ENCODE measurements at regions not wholly inside any gene's neighbourhood (a gene's known extent, or its start where the extent isn't known, plus 50 kb on each side); places are given as distances from the start of the nearest gene placed in this dataset.

DNA sequence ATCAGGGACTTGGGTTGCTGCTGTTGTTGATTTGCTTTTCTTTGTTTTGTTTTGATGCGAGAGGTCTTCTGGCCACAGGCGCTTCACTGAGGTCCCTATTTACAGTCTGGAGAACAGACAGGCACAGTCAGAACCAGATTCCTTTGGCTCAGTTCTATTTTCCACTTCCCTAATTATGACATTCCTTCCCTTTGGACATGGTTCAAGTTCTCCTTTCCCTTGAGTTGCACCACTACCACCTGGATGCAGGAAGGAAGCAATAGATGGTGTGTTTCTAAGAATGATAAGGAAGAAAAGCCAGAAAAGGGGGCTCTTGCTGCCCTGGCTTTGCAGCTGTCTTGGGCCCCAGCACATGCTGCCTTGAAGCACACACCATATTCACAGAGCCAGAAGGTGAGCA, 160.6 kb downstream of the MAF start:
- no peak for DNase-seq

DNA sequence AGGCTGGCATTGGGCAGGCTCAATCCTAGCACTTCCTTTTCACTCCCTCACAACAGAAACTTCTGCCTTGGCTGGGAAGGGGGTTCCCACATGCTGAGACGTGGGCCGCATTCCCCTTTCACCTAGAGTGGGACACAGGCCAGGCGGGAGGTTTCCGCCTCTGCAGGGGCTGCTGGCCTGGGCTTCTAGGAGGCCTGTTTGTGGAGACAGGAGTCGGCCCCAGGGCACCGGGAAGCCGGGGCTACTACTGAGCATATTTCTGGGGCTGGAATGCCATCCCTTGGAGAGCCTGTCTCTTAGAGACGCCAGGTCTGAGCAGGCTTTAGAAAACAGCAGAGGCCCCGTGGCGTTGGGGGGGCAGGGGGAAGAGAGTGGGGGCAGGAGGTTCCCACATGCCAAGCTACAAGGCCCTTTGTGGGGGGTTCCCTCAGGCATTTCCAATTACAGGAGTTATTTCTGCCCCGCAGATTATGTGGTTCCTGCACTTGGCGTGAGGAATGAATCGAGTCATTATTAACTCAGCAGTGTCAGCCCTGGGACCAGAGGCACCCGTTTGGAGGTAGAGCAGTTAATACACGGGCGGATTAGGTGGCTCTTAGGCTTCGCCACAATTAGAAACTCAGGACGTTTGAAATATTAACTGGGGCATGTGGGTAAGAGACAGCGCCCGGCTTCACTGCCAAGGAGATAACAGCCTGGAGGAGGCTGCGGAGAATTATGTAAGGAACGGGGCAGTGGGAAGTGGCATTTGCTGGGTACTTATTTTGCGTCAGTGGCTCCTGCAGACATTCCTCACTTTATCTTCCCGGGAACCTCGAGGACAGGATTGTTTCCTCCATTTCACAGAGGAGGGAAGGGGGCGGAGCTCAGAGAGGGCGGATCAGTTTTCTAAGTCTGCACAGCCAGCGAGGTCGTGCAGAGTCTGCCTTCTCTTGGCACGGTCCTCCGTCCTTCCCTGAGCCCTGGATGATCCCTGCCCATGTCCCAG, 162.5 kb downstream of the MAF start:
- DNase-seq = no peak

DNA sequence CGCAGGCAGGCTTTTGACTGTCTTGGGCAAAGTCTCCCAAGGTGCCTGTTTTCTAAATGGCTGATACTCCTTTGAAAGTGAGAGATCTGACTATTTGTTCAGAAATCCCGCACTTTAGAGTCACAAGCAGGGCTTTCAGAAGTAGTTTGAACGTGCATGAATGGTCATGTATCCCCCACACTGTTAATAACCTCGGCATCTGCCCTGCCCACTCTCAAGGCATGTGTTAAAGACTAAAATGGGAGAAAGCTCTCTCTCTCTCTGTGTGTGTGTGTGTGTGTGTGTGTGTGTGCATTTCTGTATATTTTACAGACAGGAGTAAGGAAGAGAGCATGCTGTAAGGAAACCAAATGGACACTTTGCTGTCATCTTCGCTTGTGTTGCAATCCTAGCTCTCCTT, 163.7 kb downstream of the MAF start:
- no peak for DNase-seq

DNA sequence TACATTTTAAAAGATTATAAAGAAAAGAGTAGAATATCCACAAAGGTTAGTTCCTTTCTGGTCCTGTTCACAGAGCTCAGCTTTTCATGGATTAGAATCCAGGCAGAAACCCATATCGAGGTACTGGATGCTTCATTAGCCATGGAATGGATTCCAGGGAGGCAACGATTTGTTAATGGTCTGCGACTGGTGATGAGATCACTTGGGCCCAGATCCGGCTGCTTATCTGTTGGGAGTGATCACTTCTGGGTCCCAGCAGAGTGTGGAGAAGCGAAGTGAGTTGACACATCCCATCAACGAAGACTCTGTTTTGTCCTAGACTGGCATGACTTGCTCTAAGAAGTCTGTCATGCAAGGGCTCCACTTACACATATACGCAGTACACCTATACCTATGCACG, 165.8 kb downstream of the MAF start:
- no peak for DNase-seq

DNA sequence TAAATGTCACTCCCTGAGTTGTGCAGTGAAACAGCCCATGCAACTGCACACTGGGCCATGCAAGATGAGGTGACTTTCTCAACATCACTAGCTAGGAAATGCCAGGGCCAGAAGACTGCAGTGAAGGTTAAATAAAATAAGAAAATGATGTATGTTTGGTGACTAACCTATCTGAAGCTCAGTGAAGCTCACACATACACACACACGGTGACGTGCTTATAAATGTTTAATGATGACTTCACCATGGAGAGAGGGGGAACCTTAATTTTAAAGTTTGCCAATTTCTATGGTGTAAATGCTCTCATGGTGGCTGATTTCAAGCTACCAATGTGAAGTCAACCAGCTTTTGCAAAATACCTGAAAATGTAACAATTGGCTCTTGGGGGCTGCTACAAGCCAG, 166.4 kb downstream of the MAF start:
- no peak for DNase-seq

DNA sequence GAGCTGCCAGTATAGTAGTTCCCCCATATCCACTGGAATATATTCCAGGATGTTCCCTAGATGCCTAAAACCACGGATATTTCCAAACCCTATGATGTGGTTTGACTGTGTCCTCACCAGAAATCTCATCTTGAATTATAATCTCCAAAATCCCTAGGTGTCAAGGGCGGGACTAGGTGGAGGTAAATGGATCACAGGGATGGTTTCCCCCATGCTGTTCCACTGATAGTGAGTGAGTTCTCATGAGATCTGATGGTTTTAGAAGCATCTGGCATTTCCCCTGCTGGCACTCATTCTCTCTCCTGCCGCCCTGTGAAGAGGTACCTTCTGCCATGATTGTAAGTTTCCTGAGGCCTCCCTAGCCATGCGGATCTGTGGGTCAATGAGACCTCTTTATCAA, 168.6 kb downstream of the MAF start:
- no peak for DNase-seq

DNA sequence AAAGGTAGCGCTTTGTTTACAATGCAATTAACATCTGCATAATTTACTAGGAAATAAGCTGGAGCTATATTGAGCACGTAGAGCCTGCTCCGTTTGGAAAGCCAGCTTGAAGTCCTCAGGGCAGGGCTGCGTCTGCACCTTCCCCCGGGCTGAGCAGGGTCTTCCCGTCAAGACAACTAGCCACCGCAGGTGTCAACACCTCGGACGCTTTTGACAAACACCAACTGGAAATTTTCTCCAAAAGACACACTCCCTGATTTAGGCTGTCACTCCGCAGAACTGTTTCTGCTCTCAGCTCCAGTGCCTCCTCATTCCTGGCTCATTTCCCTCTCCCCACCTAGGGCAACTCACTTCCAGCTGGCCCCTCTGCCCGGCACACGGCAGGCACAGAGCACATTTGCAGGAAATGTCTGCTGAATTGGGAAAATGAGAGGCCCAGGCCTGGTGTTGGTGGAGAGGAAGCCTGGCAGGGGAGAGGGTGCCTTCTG, 170.3 kb downstream of the MAF start:
- DNase-seq = no peak

DNA sequence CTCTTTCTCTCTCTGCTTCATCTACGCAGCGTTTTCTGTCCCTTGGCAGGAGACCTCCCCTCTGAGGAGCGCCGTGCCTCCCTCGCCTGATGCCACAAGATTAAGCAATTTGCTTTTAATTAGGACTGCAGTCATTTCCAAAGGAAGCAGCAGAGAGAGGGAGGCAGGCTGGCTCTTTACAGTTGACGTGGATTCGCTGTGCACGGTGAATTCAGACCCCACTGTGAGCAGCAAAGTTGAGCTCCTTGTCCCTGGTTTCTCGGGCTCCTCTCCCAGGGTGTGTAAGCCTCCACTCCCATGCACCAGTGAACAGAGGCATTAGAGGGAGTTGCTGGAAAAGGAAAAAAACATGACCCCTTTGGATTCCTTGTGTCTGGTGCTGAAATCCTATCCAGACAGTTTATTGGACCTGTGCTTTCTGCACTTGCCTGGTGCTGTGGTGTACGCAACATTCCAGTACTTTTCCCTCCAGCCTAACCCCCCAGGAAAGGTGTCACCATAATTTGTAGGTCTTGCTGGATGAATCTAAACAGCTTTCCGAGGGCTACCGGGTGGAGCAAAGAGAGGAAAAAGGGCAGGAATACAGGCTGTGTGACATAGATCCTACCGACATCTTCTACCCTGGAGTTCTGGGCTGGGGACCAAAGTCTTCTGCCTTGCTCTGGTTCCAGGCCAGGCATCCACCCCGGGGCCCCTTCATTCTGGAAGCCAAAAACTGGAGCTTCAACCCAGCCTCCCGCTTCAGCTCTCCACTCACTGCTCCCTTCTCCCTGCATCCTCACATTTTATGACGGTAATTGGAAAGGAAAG, 171.0 kb downstream of the MAF start:
- DNase-seq = no peak

DNA sequence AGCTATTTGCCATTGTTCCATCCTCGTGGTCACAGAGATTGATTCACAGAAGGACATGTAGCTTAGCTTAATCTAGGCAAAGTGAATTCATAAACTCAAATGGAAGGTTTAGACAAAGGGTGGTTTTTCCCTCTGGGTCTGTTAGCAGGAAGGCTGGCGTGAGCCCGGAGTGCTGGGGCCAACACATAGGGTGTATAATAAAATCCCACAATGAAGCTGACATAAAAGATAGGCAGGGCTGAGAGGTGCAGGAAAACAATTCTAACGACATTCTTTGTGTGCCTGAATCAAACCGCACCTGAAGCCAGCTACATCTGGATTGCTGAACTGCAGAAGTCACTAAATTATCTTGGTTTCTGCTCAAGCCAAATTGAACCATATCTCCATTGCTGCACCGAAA, 173.9 kb downstream of the MAF start:
- DNase-seq = no peak

DNA sequence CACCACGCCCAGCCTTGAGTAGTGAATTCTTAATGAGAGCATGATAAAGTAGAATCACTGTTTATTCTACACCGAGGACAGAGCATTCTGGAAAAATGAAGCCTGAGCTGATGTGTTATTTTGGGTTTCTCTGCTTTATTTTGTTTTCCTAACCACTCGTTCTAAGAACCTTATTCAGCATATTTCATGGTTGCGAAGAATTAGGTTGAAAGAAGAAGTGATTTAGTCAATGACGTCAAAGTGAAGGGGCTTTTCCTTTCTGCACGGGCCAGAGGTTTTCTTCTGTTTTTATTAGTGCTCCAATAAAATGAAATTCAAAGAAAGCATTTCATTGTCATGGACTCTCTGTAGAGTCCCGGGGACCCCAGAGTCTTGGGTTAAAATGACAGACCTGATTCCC, 178.5 kb downstream of the MAF start:
- no peak for DNase-seq

DNA sequence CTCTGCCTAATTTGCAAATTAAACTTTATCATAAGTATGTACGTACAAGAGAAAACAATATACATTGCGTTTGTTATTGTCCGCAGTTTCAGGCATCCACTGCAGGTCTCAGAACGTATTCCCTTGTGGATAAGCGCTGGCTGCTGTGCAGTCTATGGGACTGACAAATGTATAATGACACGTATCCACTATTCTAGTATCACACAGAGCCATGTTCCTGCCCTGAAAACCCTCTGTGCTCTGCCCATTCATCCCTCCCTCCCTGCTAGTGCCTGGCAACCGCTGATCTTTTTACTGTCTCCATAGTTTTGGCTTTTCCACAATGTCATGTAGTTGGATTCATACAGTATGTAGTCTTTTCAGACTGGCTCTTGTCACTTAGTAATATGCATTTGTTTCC, 179.4 kb downstream of the MAF start:
- DNase-seq = no peak

DNA sequence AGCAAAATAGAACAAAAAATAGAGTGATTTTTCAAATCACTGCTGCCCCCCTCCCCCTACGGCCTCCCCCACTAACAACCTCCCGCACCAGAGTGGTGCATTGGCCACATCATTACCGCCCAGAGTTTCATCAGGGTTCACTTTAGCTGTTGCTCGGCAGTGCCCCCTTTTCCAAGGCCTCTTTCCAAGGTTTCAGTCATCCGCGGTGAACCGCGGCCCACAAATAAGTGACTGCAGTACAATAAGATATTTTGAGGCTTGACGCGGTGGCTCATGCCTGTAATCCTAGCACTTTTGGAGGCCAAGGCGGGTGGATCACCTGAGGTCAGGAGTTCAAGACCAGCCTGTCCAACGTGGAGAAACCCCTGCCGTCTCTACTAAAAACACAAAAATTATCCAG, 180.0 kb downstream of the MAF start:
- DNase-seq = no peak

DNA sequence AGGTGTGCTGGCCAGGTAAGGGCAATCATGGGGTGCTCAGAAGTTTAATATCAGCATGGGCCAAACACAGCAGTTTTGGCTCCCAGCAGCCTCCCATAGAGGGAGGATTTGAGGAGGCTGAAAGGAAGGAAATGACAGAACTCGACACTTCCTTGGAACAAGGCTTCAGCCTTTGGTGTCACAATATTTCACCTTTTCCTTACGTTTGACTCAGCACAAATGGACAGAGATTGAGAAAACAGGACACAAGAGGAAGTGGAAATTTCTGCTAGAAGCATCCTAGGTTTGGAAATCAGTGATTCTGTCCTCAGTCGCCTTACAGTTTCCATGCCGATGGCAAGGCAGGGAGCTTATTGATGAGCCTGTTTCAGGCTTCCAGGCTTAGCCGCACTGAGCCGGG, 181.4 kb downstream of the MAF start:
- DNase-seq = no peak

DNA sequence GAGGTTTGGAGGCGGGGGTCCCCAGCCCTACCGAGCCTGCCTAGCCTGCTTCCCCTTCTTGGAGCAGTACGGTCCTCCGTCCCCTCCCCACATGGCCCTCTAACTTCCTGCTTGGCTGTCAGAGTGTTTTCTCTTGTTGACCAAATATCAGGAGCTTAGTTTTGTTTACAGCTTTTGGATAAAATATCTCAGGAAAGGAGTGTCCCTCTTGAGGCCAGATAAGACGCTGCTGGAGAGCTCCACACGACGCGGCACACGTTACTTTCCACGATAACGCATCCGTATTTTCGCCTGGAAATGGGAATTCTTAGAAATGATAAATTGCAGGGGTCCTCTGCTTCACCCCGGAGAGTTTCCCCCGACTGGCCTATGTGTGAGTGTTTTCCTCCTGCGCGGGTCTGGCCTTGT, 182.9 kb downstream of the MAF start:
- no peak for DNase-seq

DNA sequence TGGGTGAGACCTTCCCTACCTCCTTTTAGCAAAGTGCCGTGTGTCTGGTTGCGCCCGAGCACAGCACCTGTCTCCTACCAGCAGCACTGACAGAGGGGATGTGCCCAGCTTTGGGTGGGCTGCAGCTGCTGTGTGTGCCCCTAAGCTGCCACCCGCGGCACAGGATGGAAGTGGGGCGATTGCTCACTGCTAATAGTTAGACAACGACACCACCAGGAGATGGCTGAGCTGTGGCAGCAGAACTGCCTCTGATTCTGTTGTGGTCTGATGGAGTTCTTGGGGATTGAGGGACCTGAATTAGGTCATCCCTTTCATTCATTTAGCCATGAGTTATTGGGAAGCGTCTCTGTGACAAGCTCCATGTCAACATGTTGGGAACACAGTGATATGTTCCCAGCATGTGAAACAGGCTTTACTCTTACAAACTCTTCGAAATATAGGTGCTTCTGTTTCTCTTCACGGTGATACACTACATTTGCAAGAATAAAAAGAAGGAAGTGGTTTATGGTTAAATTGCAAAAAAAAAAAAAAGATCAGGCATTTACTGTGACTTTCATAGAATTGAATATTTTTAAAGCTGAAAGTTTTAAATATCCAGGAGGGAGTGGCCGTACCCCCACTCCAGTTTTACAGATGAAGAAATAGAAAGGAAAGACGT, 184.4 kb downstream of the MAF start:
- DNase-seq = no peak

DNA sequence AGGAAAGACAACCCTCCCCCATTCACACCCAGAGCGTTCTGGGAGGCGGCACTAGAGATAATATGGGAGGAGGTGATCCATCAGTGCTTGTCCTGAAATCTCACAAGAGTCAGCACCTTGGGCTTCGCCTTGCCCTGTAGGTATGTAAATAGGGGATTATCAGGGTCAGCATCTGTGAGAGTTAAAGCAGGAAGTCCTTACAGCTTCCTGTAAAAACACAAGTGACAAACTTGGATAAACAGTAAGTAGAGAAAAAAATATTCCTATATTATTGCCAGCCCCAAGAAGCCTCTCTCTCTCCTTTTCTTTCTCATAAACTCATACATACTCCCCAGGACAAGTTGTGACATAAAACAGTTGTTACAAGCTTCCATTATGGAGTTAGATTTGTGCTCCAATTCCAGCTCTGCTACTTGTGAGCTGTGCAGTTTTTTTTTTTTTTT, 187.7 kb downstream of the MAF start:
- no peak for DNase-seq

DNA sequence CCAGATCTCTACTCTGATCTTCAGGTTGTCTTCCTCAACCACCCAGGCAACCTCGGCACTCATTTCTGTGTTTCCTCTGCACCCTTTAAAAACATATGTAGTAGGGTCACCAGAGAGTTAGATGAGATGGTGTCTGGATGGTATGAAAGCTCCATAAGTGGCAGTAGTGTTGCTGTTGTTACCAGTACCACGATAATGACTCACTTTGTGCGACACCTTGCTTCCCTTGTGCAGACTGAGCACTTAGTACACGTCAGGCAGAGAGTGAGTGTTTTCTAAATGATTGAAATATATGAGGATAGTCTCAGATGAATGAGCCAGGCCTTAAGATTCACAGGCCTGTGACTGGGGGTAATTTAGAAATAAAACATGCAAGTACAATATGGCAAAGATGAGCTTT, 188.7 kb downstream of the MAF start:
- DNase-seq = no peak

DNA sequence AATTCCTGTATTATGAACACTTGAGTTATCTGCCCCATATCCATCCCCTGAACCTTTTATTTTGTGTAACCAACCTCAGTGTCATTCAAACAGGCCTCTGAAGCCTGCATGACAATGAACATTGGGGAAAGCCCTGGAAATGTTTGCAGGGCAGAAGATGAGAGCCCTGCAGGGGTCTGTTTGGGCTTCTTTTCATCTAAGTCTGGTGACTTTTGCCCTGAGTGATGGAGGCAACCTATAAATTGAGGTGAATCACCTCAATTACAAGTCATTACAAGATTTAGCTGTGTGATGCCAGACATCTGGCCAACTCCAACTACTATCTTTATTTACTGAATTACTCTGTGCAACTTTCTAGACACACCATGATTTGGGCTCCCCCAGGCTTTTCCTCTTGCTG, 189.2 kb downstream of the MAF start:
- no peak for DNase-seq

DNA sequence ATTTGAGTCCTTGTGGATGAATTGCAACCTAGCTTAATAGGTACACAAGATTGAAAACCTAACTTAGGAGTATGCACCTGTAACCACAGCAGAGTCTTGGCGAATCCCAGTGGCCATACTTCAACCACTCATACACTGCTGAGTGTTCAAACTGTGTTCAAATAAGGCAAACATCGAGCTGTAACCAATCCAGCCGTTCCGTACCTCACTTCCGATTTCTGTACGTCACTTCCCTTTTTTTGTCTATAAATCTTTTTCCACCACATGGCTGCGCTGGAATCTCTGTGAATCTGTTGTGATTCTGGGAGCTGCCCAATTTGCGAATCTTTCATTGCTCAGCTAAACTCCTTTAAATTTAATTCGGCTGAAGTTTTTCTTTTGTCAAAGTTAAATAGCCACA, 190.6 kb downstream of the MAF start:
- no peak for DNase-seq

DNA sequence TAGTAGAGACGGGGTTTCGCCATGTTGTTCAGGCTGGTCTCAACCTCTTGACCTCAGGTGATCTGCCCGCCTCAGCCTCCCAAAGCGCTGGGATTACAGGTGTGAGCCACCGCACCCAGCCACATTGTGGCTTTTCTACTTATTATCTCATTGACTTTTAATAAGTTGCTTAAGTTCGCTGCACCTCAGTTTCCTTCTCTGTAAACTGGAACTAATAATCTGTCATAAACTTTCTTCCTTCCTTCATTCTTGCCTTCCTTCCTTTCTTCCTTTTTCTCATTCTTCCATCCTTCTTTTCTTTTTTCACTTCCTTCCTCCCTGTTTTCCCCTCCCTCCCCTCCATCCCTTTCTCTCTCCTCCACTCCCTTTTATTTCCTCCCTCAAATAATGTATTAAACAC, 192.2 kb downstream of the MAF start:
- no peak for DNase-seq

DNA sequence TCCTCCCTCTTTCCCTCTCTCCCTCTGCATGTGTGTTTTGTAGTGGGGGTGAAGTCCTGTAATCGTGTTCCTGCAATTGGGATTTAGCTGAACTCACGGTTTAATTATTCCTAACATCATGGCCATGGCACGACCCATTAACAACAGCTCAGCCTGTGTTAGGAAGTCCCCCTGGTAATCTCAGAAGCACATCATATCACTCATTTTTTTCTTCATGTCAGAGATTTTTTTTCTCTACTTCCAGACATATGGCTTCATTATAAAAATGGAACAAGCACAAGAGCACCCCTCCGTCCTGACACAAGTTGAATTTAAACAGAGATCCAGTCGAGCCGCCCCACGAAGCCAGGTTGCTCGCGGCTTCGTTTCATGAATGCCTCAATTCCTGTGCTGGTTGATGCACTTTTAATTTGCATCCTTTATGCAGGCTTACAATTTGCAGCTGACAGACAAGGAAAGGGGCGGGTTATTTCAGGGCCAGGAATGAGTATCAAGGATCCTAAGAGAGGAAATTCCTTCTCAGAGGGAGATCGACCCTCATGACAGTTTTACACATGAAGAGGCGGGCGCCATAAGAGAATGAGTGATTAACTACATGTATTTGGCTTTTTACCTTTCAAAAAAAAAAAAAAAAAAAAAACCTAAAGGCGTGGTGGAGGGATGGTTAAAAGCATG, 192.9 kb downstream of the MAF start:
- no peak for DNase-seq

DNA sequence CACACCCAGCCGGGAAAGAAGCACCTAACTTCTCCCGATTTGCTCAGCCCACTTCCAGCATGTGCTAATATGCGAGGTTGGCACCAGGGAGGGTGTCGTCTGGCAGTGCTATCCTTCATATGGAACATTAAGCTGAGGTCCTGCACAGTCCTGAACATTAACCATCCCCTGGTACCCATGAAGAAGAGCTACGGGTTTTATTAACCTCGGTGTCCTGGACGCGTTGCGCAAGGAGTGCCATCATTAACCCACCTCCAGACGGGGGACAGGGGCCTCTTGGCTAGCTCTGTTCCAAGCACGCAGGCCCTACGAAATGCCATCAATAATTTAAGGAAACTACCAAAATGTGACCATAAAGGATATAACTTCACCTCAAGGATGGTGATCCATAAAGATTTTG, 193.5 kb downstream of the MAF start:
- DNase-seq = no peak

DNA sequence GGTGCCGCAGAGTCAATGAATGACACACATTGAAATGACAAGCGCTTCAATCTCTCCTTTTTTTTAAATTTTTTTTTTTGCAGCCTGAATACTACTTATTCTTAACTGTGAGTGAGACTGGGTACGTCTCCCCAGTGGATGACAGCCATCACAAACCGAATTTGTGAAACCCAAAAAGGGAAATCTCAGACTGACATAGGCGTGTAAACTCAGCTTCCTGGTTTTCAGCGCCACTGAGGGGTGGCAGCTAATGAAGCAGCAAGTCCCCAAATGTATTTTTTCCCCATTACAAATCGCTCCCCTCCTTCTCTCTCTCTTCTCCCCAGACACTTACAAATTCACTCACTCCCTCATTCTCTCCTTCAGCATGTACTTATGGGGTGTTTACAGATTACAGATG, 196.0 kb downstream of the MAF start:
- DNase-seq = no peak
